Panc1 (cell line): ENCODE measurements at regions not wholly inside any gene's neighbourhood (a gene's known extent, or its start where the extent isn't known, plus 50 kb on each side); places are given as distances from the start of the nearest gene placed in this dataset.

Experiments
- ATAC-seq: fragments of 200-7000 bp; cut with Tn5 transposase; 2 replicates; pipeline ENCODE4 v1.9.1; 2020; ENCODE audit warnings: mild to moderate bottlenecking, moderate library complexity
- BruUV-seq: library from RNA; stranded (reverse); fragments of 400-500 nt; replicated peaks from 2 replicates; lab custom pipeline; 2021; lab: Mats Ljungman, UMichigan
- CTCF ChIA-PET: fragments of 300-600 bp; sonication (Branson Sonifier 250); formaldehyde crosslinking; loops from one replicate; lab custom pipeline; 2022; ENCODE audit warnings: antibody characterized with exemption; lab: Charles Lee
- POLR2A ChIA-PET: fragments of 300-600 bp; sonication (Branson Sonifier 250); formaldehyde crosslinking; loops from one replicate; lab custom pipeline; 2022; ENCODE audit warnings: antibody characterized with exemption; lab: Charles Lee
- DNase-seq: peaks from one replicate; pipeline ENCODE4 v3.0.0-alpha.2; 2010; ENCODE audit warnings: low read depth, low spot score
- H3K27ac ChIP-seq: 2 replicates; pipeline ENCODE4 v1.5.1; 2011; ENCODE audit warnings: mild to moderate bottlenecking, low read length, inconsistent platforms
- H3K27me3 ChIP-seq: fragments of 200-500 bp; sonication (Bioruptor generic); 2 replicates; pipeline ENCODE4 v1.6.0; 2014; ENCODE audit warnings: low read length, inconsistent platforms; ENCODE audit not compliant: control insufficient read depth, insufficient read depth
- H3K36me3 ChIP-seq: fragments of 200-500 bp; sonication (Bioruptor generic); 2 replicates; pipeline ENCODE4 v1.5.1; 2014; ENCODE audit warnings: inconsistent platforms, mild to moderate bottlenecking, low read length, moderate library complexity; ENCODE audit not compliant: control insufficient read depth, insufficient read depth
- H3K4me1 ChIP-seq: 2 replicates; pipeline ENCODE4 v1.5.1; 2011; ENCODE audit warnings: inconsistent platforms, mild to moderate bottlenecking, low read length, moderate library complexity; ENCODE audit not compliant: control insufficient read depth, insufficient read depth
- H3K4me3 ChIP-seq, 2 experiments: 2 replicates each; pipeline ENCODE4 v1.5.1; 2011 to 2012; ENCODE audit warnings: low read depth in 2 of 2, low read length in 2 of 2, mild to moderate bottlenecking in 2 of 2, inconsistent platforms in 1 of 2, moderate library complexity in 1 of 2
- H3K9me3 ChIP-seq: fragments of 200-500 bp; sonication (Bioruptor generic); 2 replicates; pipeline ENCODE4 v1.5.1; 2014; ENCODE audit warnings: low read depth, mild to moderate bottlenecking, inconsistent platforms, low read length, moderate library complexity; ENCODE audit not compliant: control insufficient read depth, insufficient read depth
- CTCF ChIP-seq: fragments of 450-650 bp; IDR thresholded peaks from 2 replicates; pipeline ENCODE4 v1.5.1; 2017; ENCODE audit warnings: mild to moderate bottlenecking
- POLR2AphosphoS5 ChIP-seq: IDR thresholded peaks from 2 replicates; pipeline ENCODE4 v1.6.1; 2012; ENCODE audit warnings: mild to moderate bottlenecking, low read depth, low read length, moderate library complexity
- REST ChIP-seq, 2 experiments: IDR thresholded peaks; 2 replicates each; pipeline ENCODE4 v1.6.1; 2011 to 2012; ENCODE audit warnings: low read depth in 2 of 2, control low read depth in 1 of 2, low read length in 1 of 2, mild to moderate bottlenecking in 1 of 2, moderate library complexity in 1 of 2; ENCODE audit not compliant: insufficient read depth in 1 of 2
- SIN3A ChIP-seq: IDR thresholded peaks from 2 replicates; pipeline ENCODE4 v1.6.1; 2012; ENCODE audit warnings: low read depth, mild to moderate bottlenecking, low read length, moderate library complexity, borderline replicate concordance; ENCODE audit not compliant: insufficient read depth
- TCF7L2 ChIP-seq: IDR thresholded peaks from 2 replicates; pipeline ENCODE4 v1.6.1; 2011; ENCODE audit warnings: mild to moderate bottlenecking, low read depth, low read length, inconsistent platforms
- in situ Hi-C: cut with HindIII; loops from 2 replicates; pipeline ENCODE4 v1.10.0; 2016; ENCODE audit warnings: low sequenced_read_pairs, low pct_unique_long_range_greater_than_20kb
- intact Hi-C: fragments of 100-400 bp; cut with micrococcal nuclease; formaldehyde crosslinking; loops from one replicate; pipeline ENCODE4 v1.10.0; 2022; ENCODE audit not compliant: unreplicated experiment

GRCh38 chr5:28430565-28431178, 1392.3 kb upstream of the CDH9 start:
- ChIA-PET CTCF (no interaction called here), POLR2A (no interaction called here)
- no peak for ATAC-seq
- no TSS peak for BruUV-seq
- TF ChIP-seq POLR2AphosphoS5 (no peak), CTCF (no peak), REST (IDR thresholded peaks at IDR 0.05; ENCODE audit: insufficient read depth in 1 of 2, low read depth in 2 of 2, low read length in 1 of 2) (no peak), SIN3A (no peak), TCF7L2 (no peak)
- no peaks in the 10 kb centered on the region for H3K27me3 ChIP-seq
- H3K4me1 ChIP-seq: no peaks in the 10 kb centered on the region
- DNase-seq: no peak
- no peaks in the 10 kb centered on the region for H3K36me3 ChIP-seq
- intact Hi-C loops (no loop called here), in situ Hi-C loops (no loop called here)
- no peak overlapping the region for H3K4me3 ChIP-seq
- H3K27ac ChIP-seq: no peak overlapping the region
- no peaks in the 10 kb centered on the region for H3K9me3 ChIP-seq

GRCh38 chr5:28421141-28421540, 1382.8 kb upstream of the CDH9 start:
- no peaks in the 10 kb centered on the region for H3K27me3 ChIP-seq
- no peaks in the 10 kb centered on the region for H3K4me1 ChIP-seq
- H3K9me3 ChIP-seq: no peaks in the 10 kb centered on the region
- H3K27ac ChIP-seq: no peak overlapping the region
- ATAC-seq: no peak
- TF ChIP-seq CTCF (no peak), SIN3A (no peak), POLR2AphosphoS5 (no peak), REST (IDR thresholded peaks at IDR 0.05; ENCODE audit: insufficient read depth in 1 of 2, low read depth in 2 of 2, low read length in 1 of 2) (no peak), TCF7L2 (no peak)
- intact Hi-C loops (no loop called here), in situ Hi-C loops (no loop called here)
- CTCF ChIA-PET: no interaction called here
- POLR2A ChIA-PET: no interaction called here
- H3K36me3 ChIP-seq: no peaks in the 10 kb centered on the region
- BruUV-seq: no TSS peak
- no peak overlapping the region for H3K4me3 ChIP-seq
- no peak for DNase-seq
